Right atrium auricular region (tissue), 2 donors: ENCODE measurements at regions not wholly inside any gene's neighbourhood (a gene's known extent, or its start where the extent isn't known, plus 50 kb on each side); places are given as distances from the start of the nearest gene placed in this dataset.

Experiments used
- DNase-seq: peaks from one replicate; pipeline ENCODE4 v3.0.0-alpha.2; 2019; ENCODE audit warnings: low spot score
- H3K27ac ChIP-seq, 2 donors: fragments of 200-600 bp; sonication (generic); 1 replicate in 1 of 2; 2 replicates in 1 of 2; pipeline ENCODE4 v1.5.1; 2016 to 2019
- H3K27me3 ChIP-seq, 2 donors: fragments of 200-600 bp; sonication (generic); one replicate each; pipeline versions ENCODE4 v1.5.1 to v1.6.0; 2017 to 2019
- H3K36me3 ChIP-seq: fragments of 200-600 bp; sonication (generic); one replicate; pipeline ENCODE4 v1.5.1; 2016
- H3K4me1 ChIP-seq, 2 donors: fragments of 200-600 bp; sonication (generic); one replicate each; pipeline versions ENCODE4 v1.5.1 to v1.6.0; 2017 to 2019
- H3K4me3 ChIP-seq, 2 donors: fragments of 200-600 bp; sonication (generic); 1 replicate in 1 of 2; 2 replicates in 1 of 2; pipeline ENCODE4 v1.5.1; 2017 to 2019; ENCODE audit warnings: mild to moderate bottlenecking in 1 of 2, moderate library complexity in 1 of 2
- H3K9me3 ChIP-seq, 2 donors: fragments of 200-600 bp; sonication (generic); one replicate each; pipeline ENCODE4 v1.5.1; 2019
- CTCF ChIP-seq, 2 donors: fragments of 200-600 bp; sonication (generic); IDR thresholded peaks; one replicate each; pipeline ENCODE4 v1.5.1; 2019; ENCODE audit warnings: antibody characterized with exemption in 2 of 2

GRCh38 chr4:11053601-11054220 is 369.1 kb upstream of the CLNK start:
- no peaks in the 10 kb centered on the region for H3K27me3 ChIP-seq
- H3K36me3 ChIP-seq: no peaks in the 10 kb centered on the region
- TF ChIP-seq CTCF (IDR thresholded peaks at IDR 0.05): no peak

GRCh38 chr4:11051181-11051580 is 366.6 kb upstream of the CLNK start:
- no peak for DNase-seq
- Histone ChIP-seq H3K27ac (no peak overlapping the region), H3K27me3 (no peaks in the 10 kb centered on the region), H3K4me1 (no peaks in the 10 kb centered on the region), H3K4me3 (no peak overlapping the region), H3K9me3 (no peaks in the 10 kb centered on the region), H3K36me3 (no peaks in the 10 kb centered on the region)
- no peak for TF ChIP-seq CTCF (IDR thresholded peaks at IDR 0.05)

More at GRCh38 chr4:11053601-11054220, 369.1 kb upstream of the CLNK start:
- no peak for DNase-seq
- Histone ChIP-seq H3K4me3 (no peak overlapping the region), H3K9me3 (no peaks in the 10 kb centered on the region), H3K4me1 (no peaks in the 10 kb centered on the region), H3K27ac (no peak overlapping the region)

- no peaks in the 10 kb centered on the region for H3K36me3 ChIP-seq
- no peak overlapping the region for H3K4me3 ChIP-seq
- no peak for TF ChIP-seq CTCF (IDR thresholded peaks at IDR 0.05)
- no peaks in the 10 kb centered on the region for H3K27me3 ChIP-seq
- no peaks in the 10 kb centered on the region for H3K9me3 ChIP-seq
- H3K27ac ChIP-seq: no peak overlapping the region
- H3K4me1 ChIP-seq: no peaks in the 10 kb centered on the region
- DNase-seq: no peak
Measured at GRCh38 chr4:11050766-11051165, 366.2 kb upstream of the CLNK start.

GRCh38 chr4:11049001-11049400 is 364.4 kb upstream of the CLNK start:
- no peak for TF ChIP-seq CTCF (IDR thresholded peaks at IDR 0.05)
- H3K9me3 ChIP-seq: no peaks in the 10 kb centered on the region
- DNase-seq: no peak
- no peak overlapping the region for H3K4me3 ChIP-seq
- no peaks in the 10 kb centered on the region for H3K36me3 ChIP-seq
- H3K27ac ChIP-seq: no peak overlapping the region
- H3K27me3 ChIP-seq: no peaks in the 10 kb centered on the region
- no peaks in the 10 kb centered on the region for H3K4me1 ChIP-seq

- Histone ChIP-seq H3K4me3 (no peak overlapping the region), H3K36me3 (no peaks in the 10 kb centered on the region), H3K9me3 (no peaks in the 10 kb centered on the region), H3K4me1 (no peaks in the 10 kb centered on the region), H3K27ac (no peak overlapping the region), H3K27me3 (no peaks in the 10 kb centered on the region)
- DNase-seq: no peak
- TF ChIP-seq CTCF (IDR thresholded peaks at IDR 0.05): no peak
Measured at GRCh38 chr4:11042760-11043159, 358.2 kb upstream of the CLNK start.

GRCh38 chr4:11039634-11040131 is 355.1 kb upstream of the CLNK start:
- H3K4me3 ChIP-seq: no peak overlapping the region
- H3K27me3 ChIP-seq: no peaks in the 10 kb centered on the region
- H3K36me3 ChIP-seq: no peaks in the 10 kb centered on the region
- H3K27ac ChIP-seq: no peak overlapping the region
- DNase-seq: no peak
- no peaks in the 10 kb centered on the region for H3K4me1 ChIP-seq
- H3K9me3 ChIP-seq: no peaks in the 10 kb centered on the region
- TF ChIP-seq CTCF (IDR thresholded peaks at IDR 0.05): no peak
